ENCODE measurements at regions not wholly inside any gene's neighbourhood (a gene's known extent, or its start where the extent isn't known, plus 50 kb on each side); places are given as distances from the start of the nearest gene placed in this dataset.

DNA sequence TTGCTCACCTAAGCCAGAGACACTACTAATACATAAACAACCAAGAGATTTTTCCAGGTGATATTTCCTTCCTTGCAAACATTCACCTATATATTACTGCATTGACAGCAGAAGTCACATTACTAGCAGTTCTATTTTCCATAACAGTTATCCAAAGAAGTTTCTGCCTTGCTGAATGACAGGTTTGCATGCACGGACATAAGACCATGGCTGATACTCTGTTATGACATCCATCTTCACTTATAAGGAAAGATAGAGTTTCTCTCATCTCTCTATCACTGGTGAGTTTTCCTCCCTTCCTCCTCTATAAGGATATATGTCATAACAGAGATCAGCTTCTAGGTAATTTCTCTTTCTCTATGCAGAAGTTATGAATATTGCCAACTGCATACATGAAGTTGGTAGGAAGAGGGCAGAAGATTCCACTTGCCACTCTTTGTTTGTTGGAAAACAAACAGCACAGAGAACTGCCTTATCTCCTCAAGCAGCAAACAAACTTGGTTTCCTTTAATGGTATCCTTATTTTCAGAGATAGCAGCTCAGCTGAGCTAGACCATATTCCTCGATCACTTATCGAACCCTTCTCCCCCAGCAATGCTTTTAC is 557.0 kb downstream of the VRK1 start:
- Histone ChIP-seq H3K27ac (ENCODE audit: low read depth in 1 of 2, low read length in 1 of 2) (no peak overlapping the region), H3K4me1 (ENCODE audit: control insufficient read depth in 2 of 2, insufficient read depth in 2 of 2, low read length in 2 of 2) (peaks cover 8 to 11% of the 10 kb centered on the region in 2 donors), H3K27me3 (ENCODE audit: control insufficient read depth in 2 of 2, insufficient read depth in 1 of 2, low read length in 1 of 2) (no peaks in the 10 kb centered on the region), H3K4me3 (ENCODE audit: low read length in 2 of 2) (no peak overlapping the region), H3K36me3 (ENCODE audit: control insufficient read depth in 2 of 2, insufficient read depth in 2 of 2, low read length in 1 of 2) (no peaks in the 10 kb centered on the region), H3K9me3 (ENCODE audit: control insufficient read depth in 2 of 2, insufficient read depth in 1 of 2, low read length in 1 of 2) (peaks cover 0 to 4% of the 10 kb centered on the region in 2 donors)
- 61% methylated on average over 3 of the region's 3 CpGs for WGBS
- no peak for DNase-seq (ENCODE audit: low read depth in 6 of 9, low spot score in 9 of 9)

- Histone ChIP-seq H3K9me3 (ENCODE audit: control insufficient read depth in 2 of 2, insufficient read depth in 1 of 2, low read length in 1 of 2) (no peaks in the 10 kb centered on the region), H3K27me3 (ENCODE audit: control insufficient read depth in 2 of 2, insufficient read depth in 1 of 2, low read length in 1 of 2) (no peaks in the 10 kb centered on the region), H3K4me3 (ENCODE audit: low read length in 2 of 2) (no peak overlapping the region), H3K27ac (ENCODE audit: low read depth in 1 of 2, low read length in 1 of 2) (no peak overlapping the region), H3K4me1 (ENCODE audit: control insufficient read depth in 2 of 2, insufficient read depth in 2 of 2, low read length in 2 of 2) (no peaks in the 10 kb centered on the region), H3K36me3 (ENCODE audit: control insufficient read depth in 2 of 2, insufficient read depth in 2 of 2, low read length in 1 of 2) (no peaks in the 10 kb centered on the region)
- DNase-seq (ENCODE audit: low read depth in 6 of 9, low spot score in 9 of 9) = no peak
- WGBS = 95% methylated on average over 6 of the region's 6 CpGs
Measured at GRCh38 chr14:97359341-97359740, 562.2 kb downstream of the VRK1 start.

DNA sequence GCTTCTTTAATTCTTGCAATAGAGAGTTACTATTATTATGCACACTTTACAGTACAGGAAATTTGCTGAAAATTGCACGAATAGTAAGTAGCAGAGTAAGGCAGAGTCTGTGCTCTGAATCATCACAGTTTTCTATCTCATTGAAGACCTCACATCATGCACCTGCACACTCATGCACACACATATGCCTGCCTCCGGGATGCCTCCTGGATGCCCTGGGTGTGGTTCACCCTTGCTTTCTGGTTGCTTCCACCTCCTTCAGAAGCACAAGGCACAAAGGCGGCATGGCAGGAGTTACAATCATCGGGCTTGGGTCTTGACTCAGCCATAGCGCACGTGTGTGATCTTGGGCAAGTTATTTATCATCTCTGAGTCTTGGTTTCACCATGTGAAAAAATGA is 564.0 kb downstream of the VRK1 start:
- no peak overlapping the region for H3K4me3 ChIP-seq (ENCODE audit: low read length in 2 of 2)
- DNase-seq (ENCODE audit: low read depth in 6 of 9, low spot score in 9 of 9) = no peak
- WGBS = 97% methylated on average over 6 of the region's 6 CpGs

GRCh38 chr14:97361958-97362357 is 564.8 kb downstream of the VRK1 start:
- Histone ChIP-seq H3K27ac (ENCODE audit: low read depth in 1 of 2, low read length in 1 of 2) (no peak overlapping the region), H3K9me3 (ENCODE audit: control insufficient read depth in 2 of 2, insufficient read depth in 1 of 2, low read length in 1 of 2) (no peaks in the 10 kb centered on the region), H3K4me1 (ENCODE audit: control insufficient read depth in 2 of 2, insufficient read depth in 2 of 2, low read length in 2 of 2) (no peaks in the 10 kb centered on the region), H3K27me3 (ENCODE audit: control insufficient read depth in 2 of 2, insufficient read depth in 1 of 2, low read length in 1 of 2) (no peaks in the 10 kb centered on the region), H3K36me3 (ENCODE audit: control insufficient read depth in 2 of 2, insufficient read depth in 2 of 2, low read length in 1 of 2) (no peaks in the 10 kb centered on the region), H3K4me3 (ENCODE audit: low read length in 2 of 2) (no peak overlapping the region)
- no peak for DNase-seq (ENCODE audit: low read depth in 6 of 9, low spot score in 9 of 9)
- 94% methylated on average over 3 of the region's 3 CpGs for WGBS

More for the DNA sequence above, 564.0 kb downstream of the VRK1 start:
- no peaks in the 10 kb centered on the region for H3K9me3 ChIP-seq (ENCODE audit: control insufficient read depth in 2 of 2, insufficient read depth in 1 of 2, low read length in 1 of 2)
- no peak overlapping the region for H3K27ac ChIP-seq (ENCODE audit: low read depth in 1 of 2, low read length in 1 of 2)
- no peaks in the 10 kb centered on the region for H3K27me3 ChIP-seq (ENCODE audit: control insufficient read depth in 2 of 2, insufficient read depth in 1 of 2, low read length in 1 of 2)
- no peaks in the 10 kb centered on the region for H3K36me3 ChIP-seq (ENCODE audit: control insufficient read depth in 2 of 2, insufficient read depth in 2 of 2, low read length in 1 of 2)
- no peaks in the 10 kb centered on the region for H3K4me1 ChIP-seq (ENCODE audit: control insufficient read depth in 2 of 2, insufficient read depth in 2 of 2, low read length in 2 of 2)

DNA sequence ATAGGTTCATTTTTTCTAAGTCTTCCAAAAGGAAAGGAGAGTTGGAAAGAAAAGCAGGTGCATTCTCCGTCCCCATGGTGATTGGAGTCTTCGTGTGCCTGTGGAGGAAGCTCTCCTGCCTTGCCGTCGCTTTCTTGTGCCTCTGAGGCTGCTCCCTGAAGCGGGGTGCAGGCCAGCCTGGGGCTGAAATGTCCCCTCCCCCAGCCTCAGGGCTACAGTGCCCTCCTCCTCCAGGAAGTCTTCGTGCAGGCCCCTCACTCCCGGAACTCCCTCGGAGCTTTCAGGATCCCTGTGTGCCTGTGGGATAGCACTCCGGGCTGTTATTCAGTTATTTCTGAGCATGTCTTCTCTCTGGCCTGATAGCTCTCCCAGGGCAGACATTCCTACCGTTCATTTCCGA is 569.2 kb downstream of the VRK1 start:
- H3K36me3 ChIP-seq (ENCODE audit: control insufficient read depth in 2 of 2, insufficient read depth in 2 of 2, low read length in 1 of 2) = no peaks in the 10 kb centered on the region
- no peak overlapping the region for H3K27ac ChIP-seq (ENCODE audit: low read depth in 1 of 2, low read length in 1 of 2)
- no peaks in the 10 kb centered on the region for H3K4me1 ChIP-seq (ENCODE audit: control insufficient read depth in 2 of 2, insufficient read depth in 2 of 2, low read length in 2 of 2)
- H3K9me3 ChIP-seq (ENCODE audit: control insufficient read depth in 2 of 2, insufficient read depth in 1 of 2, low read length in 1 of 2) = no peaks in the 10 kb centered on the region
- H3K4me3 ChIP-seq (ENCODE audit: low read length in 2 of 2) = no peak overlapping the region
- 92% methylated on average over 11 of the region's 11 CpGs for WGBS
- no peak for DNase-seq (ENCODE audit: low read depth in 6 of 9, low spot score in 9 of 9)
- no peaks in the 10 kb centered on the region for H3K27me3 ChIP-seq (ENCODE audit: control insufficient read depth in 2 of 2, insufficient read depth in 1 of 2, low read length in 1 of 2)

- Histone ChIP-seq H3K36me3 (ENCODE audit: control insufficient read depth in 2 of 2, insufficient read depth in 2 of 2, low read length in 1 of 2) (no peaks in the 10 kb centered on the region), H3K4me1 (ENCODE audit: control insufficient read depth in 2 of 2, insufficient read depth in 2 of 2, low read length in 2 of 2) (no peaks in the 10 kb centered on the region), H3K27ac (ENCODE audit: low read depth in 1 of 2, low read length in 1 of 2) (no peak overlapping the region), H3K27me3 (ENCODE audit: control insufficient read depth in 2 of 2, insufficient read depth in 1 of 2, low read length in 1 of 2) (no peaks in the 10 kb centered on the region), H3K9me3 (ENCODE audit: control insufficient read depth in 2 of 2, insufficient read depth in 1 of 2, low read length in 1 of 2) (no peaks in the 10 kb centered on the region), H3K4me3 (ENCODE audit: low read length in 2 of 2) (no peak overlapping the region)
- no peak for DNase-seq (ENCODE audit: low read depth in 6 of 9, low spot score in 9 of 9)
- WGBS = 81% methylated on average over 6 of the region's 6 CpGs
Measured at GRCh38 chr14:97367278-97367677, 570.1 kb downstream of the VRK1 start.

- H3K27me3 ChIP-seq (ENCODE audit: control insufficient read depth in 2 of 2, insufficient read depth in 1 of 2, low read length in 1 of 2) = no peaks in the 10 kb centered on the region
- no peak overlapping the region for H3K4me3 ChIP-seq (ENCODE audit: low read length in 2 of 2)
- H3K9me3 ChIP-seq (ENCODE audit: control insufficient read depth in 2 of 2, insufficient read depth in 1 of 2, low read length in 1 of 2) = no peaks in the 10 kb centered on the region
- no peak for DNase-seq (ENCODE audit: low read depth in 6 of 9, low spot score in 9 of 9)
- no peaks in the 10 kb centered on the region for H3K4me1 ChIP-seq (ENCODE audit: control insufficient read depth in 2 of 2, insufficient read depth in 2 of 2, low read length in 2 of 2)
- H3K27ac ChIP-seq (ENCODE audit: low read depth in 1 of 2, low read length in 1 of 2) = no peak overlapping the region
- no peaks in the 10 kb centered on the region for H3K36me3 ChIP-seq (ENCODE audit: control insufficient read depth in 2 of 2, insufficient read depth in 2 of 2, low read length in 1 of 2)
- WGBS = 83% methylated on average over 7 of the region's 7 CpGs
Measured at GRCh38 chr14:97368049-97368448, 570.9 kb downstream of the VRK1 start.

- Histone ChIP-seq H3K27ac (ENCODE audit: low read depth in 1 of 2, low read length in 1 of 2) (no peak overlapping the region), H3K4me1 (ENCODE audit: control insufficient read depth in 2 of 2, insufficient read depth in 2 of 2, low read length in 2 of 2) (no peaks in the 10 kb centered on the region), H3K4me3 (ENCODE audit: low read length in 2 of 2) (no peak overlapping the region), H3K36me3 (ENCODE audit: control insufficient read depth in 2 of 2, insufficient read depth in 2 of 2, low read length in 1 of 2) (no peaks in the 10 kb centered on the region), H3K9me3 (ENCODE audit: control insufficient read depth in 2 of 2, insufficient read depth in 1 of 2, low read length in 1 of 2) (no peaks in the 10 kb centered on the region), H3K27me3 (ENCODE audit: control insufficient read depth in 2 of 2, insufficient read depth in 1 of 2, low read length in 1 of 2) (no peaks in the 10 kb centered on the region)
- 90% methylated on average over 5 of the region's 5 CpGs for WGBS
- DNase-seq (ENCODE audit: low read depth in 6 of 9, low spot score in 9 of 9) = no peak
Measured at GRCh38 chr14:97368900-97369564, 571.9 kb downstream of the VRK1 start.

DNA sequence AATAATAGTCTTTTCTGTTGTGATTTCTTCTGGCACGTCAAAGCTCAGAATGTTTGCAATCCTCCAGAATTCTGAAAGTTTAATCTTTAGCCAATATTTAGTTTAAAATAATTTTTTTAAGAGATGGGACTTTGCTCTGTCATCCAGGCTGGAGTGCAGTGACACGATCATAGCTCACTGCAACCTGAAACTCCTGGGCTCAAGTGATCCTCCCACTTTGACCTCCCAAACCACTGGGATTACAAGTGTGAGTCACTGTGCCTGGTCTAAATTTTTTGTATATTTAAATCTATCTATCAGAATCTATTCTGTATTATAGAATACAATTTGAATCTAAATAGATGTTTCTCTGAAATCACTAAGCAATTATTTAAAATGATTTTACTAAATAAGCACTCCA is 572.7 kb downstream of the VRK1 start:
- WGBS = 97% methylated on average over 2 of the region's 2 CpGs
- Histone ChIP-seq H3K4me3 (ENCODE audit: low read length in 2 of 2) (no peak overlapping the region), H3K27ac (ENCODE audit: low read depth in 1 of 2, low read length in 1 of 2) (no peak overlapping the region), H3K4me1 (ENCODE audit: control insufficient read depth in 2 of 2, insufficient read depth in 2 of 2, low read length in 2 of 2) (no peaks in the 10 kb centered on the region), H3K27me3 (ENCODE audit: control insufficient read depth in 2 of 2, insufficient read depth in 1 of 2, low read length in 1 of 2) (no peaks in the 10 kb centered on the region), H3K36me3 (ENCODE audit: control insufficient read depth in 2 of 2, insufficient read depth in 2 of 2, low read length in 1 of 2) (no peaks in the 10 kb centered on the region), H3K9me3 (ENCODE audit: control insufficient read depth in 2 of 2, insufficient read depth in 1 of 2, low read length in 1 of 2) (no peaks in the 10 kb centered on the region)
- DNase-seq (ENCODE audit: low read depth in 6 of 9, low spot score in 9 of 9) = no peak
